Muscle of leg (tissue), 3 donors: ENCODE measurements at regions not wholly inside any gene's neighbourhood (a gene's known extent, or its start where the extent isn't known, plus 50 kb on each side); places are given as distances from the start of the nearest gene placed in this dataset.
A peak's percentile ranks its signal among the peaks of the same experiment; 100 is the strongest.
"Not testable (repeated sequence)": the region's sequence is repeated elsewhere in the genome, so short reads cannot be mapped to it uniquely, and the experiment has no call there.

Source experiments
- DNase-seq: peaks from one replicate; pipeline ENCODE4 v3.0.0; 2013
- H3K27ac ChIP-seq: one replicate; pipeline ENCODE4 v1.5.1; 2013; ENCODE audit warnings: mild to moderate bottlenecking, low read length, control low read depth
- H3K27me3 ChIP-seq: one replicate; pipeline ENCODE4 v1.6.1; 2013; ENCODE audit warnings: low read length; ENCODE audit not compliant: control insufficient read depth, insufficient read depth
- H3K36me3 ChIP-seq: one replicate; pipeline ENCODE4 v1.6.1; 2013; ENCODE audit warnings: low read length; ENCODE audit not compliant: control insufficient read depth, insufficient read depth
- H3K4me1 ChIP-seq: one replicate; pipeline ENCODE4 v1.6.1; 2013; ENCODE audit warnings: low read length; ENCODE audit not compliant: control insufficient read depth, insufficient read depth
- H3K4me3 ChIP-seq: one replicate; pipeline ENCODE4 v1.5.1; 2013; ENCODE audit warnings: low read length, control low read depth
- H3K9me3 ChIP-seq: replicated peaks from 2 replicates; pipeline ENCODE4 v1.6.1; 2013; ENCODE audit warnings: low read depth, low read length; ENCODE audit not compliant: control insufficient read depth
- WGBS: methylation state at CpG from one replicate; pipeline ENCODE4 v1.1.5; 2013; ENCODE audit warnings: missing lambda C conversion rate; ENCODE audit not compliant: insufficient coverage; 5-methylcytosine and 5-hydroxymethylcytosine counted together

DNA sequence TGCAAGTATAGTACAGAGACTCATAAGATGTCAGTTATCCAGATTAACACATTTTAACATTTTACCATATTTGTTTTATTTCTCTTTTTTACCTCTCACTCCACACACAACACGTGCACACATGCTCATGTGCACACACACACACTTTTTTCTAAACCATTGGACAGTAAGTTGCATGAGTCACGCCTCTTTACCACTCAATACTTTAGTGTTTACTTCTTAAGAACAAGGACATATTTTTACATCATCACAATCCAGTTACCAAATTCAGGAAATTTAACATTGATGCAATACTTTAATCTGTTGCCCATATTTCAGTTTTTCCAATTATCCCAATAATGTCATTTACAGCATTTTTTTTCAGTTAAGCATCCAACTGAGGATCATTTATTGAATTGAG is 109.0 kb downstream of the RIN2 start:
- H3K4me1 ChIP-seq, result peaks cover 3% of the 10 kb centered on the region
- no peak overlapping the region for H3K27ac ChIP-seq
- H3K36me3 ChIP-seq, result peaks cover 10% of the 10 kb centered on the region
- no peak overlapping the region for H3K4me3 ChIP-seq
- H3K9me3 ChIP-seq, result no peaks in the 10 kb centered on the region
- peak; percentile 42 for DNase-seq
- 81% methylated on average over 2 of the region's 2 CpGs for WGBS
- no peaks in the 10 kb centered on the region for H3K27me3 ChIP-seq

DNA sequence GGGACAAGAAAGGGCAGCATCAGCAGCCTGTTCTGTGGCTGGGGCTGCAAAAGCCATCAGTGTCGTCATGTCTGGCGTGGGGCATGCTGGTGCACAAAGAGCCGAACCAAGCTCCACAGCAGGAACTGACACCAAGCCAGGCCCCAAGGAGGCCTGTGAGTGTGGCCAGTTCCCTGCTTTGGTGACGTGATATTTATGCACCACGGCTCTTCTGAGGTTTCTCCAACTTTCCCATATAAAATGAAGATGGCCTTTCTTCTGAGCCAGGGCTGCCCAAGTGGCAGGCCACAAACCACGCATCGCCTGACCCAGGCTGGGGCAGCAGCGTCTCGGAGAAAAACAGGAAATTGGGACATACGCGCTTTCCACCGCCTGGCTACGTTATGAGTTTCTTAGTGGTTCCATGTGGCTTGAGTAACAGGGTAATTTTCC is 109.9 kb downstream of the RIN2 start:
- Histone ChIP-seq H3K27me3 (no peaks in the 10 kb centered on the region), H3K36me3 (peaks cover 13% of the 10 kb centered on the region), H3K4me3 (no peak overlapping the region), H3K4me1 (peaks cover 3% of the 10 kb centered on the region), H3K27ac (peak overlapping the region; percentile 65), H3K9me3 (no peaks in the 10 kb centered on the region)
- DNase-seq, result peak; percentile 88
- WGBS, result 41% methylated on average over 9 of the region's 13 CpGs

DNA sequence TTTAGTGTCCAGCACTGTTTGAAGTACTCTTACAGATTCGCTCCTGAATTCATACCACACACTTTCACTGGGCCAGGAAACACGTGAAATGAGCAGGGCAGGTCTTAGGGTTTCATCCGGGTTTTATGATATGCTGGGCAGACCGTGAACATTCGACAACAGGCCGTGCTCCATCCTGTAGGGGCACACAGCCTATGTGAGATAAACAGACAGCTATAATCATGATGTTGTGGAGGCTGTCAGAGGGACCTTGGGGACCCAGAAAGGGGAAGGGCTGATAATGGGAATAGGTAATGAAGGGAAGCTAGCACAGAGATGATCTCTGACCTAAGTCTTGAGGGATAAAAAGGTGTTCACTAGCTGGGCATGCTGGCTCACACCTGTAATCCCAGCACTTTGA is 110.4 kb downstream of the RIN2 start:
- Histone ChIP-seq H3K27ac (peak overlapping the region; percentile 65), H3K9me3 (no peaks in the 10 kb centered on the region), H3K36me3 (peaks cover 13% of the 10 kb centered on the region), H3K27me3 (no peaks in the 10 kb centered on the region), H3K4me1 (peaks cover 3% of the 10 kb centered on the region), H3K4me3 (no peak overlapping the region)
- DNase-seq, result no peak
- 30% methylated on average over 4 of the region's 6 CpGs for WGBS

DNA sequence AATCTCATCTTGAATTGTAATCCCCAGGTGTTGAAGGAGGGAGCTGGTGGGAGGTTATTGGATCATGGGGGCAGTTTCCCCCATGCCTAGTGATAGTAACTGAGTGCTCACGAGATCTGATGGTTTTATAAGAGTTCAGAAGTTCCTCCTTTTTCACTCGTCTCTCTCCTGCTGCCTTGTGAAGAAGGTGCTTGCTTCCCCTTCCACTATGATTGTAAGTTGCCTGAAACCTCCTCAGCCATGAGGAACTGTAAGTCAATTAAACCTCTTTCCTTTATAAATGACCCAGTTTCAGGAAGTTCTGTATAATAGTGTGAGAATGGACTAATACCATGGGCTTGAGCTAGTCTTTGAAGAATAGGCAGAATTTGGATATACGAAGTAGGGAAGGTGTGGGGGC is 113.9 kb downstream of the RIN2 start:
- no peak for DNase-seq
- H3K36me3 ChIP-seq, result peaks cover 13% of the 10 kb centered on the region
- no peak overlapping the region for H3K4me3 ChIP-seq
- H3K27me3 ChIP-seq, result no peaks in the 10 kb centered on the region
- H3K27ac ChIP-seq, result no peak overlapping the region
- peaks cover 7% of the 10 kb centered on the region for H3K4me1 ChIP-seq
- WGBS, result no CpG with 5 or more reads among the region's 3 CpGs
- H3K9me3 ChIP-seq, result peaks cover 5% of the 10 kb centered on the region

DNA sequence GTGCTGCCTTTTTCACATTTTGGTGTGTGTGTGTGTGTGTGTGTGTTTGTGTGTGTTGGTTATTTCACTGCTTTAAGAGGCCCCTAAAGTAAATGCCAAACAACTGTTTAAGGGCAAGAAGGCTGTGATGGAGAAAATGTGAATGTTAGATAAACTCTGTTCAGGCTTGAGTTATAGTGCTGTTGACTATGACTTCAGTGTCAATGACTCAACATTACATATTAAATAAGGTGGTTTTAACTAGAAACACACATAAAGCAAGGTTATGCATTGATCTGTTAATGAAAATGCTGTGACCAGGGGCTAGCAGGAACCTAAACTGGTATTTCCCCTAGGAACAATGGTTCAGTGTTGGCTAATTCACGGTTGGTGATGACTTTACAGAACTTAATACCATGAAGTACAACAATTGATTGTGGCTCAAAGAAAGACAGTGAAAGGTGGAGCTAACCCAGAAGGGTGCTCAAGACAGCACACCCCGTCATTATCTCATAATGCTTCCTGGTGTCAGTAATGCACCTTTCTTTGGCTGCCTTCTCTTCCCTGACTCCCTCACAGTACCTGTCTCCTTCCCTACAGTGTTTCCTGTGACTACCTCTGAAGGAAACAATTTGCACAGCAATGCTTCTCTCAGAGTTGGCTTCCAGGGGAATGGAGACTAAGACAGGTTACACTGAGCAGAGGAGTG is 116.1 kb downstream of the RIN2 start:
- peaks cover 4% of the 10 kb centered on the region for H3K4me1 ChIP-seq
- H3K27ac ChIP-seq, result no peak overlapping the region
- 100% methylated on average over 1 of the region's 2 CpGs for WGBS
- DNase-seq, result no peak
- H3K4me3 ChIP-seq, result no peak overlapping the region
- H3K27me3 ChIP-seq, result no peaks in the 10 kb centered on the region
- H3K9me3 ChIP-seq, result peaks cover 5% of the 10 kb centered on the region
- H3K36me3 ChIP-seq, result peaks cover 13% of the 10 kb centered on the region

DNA sequence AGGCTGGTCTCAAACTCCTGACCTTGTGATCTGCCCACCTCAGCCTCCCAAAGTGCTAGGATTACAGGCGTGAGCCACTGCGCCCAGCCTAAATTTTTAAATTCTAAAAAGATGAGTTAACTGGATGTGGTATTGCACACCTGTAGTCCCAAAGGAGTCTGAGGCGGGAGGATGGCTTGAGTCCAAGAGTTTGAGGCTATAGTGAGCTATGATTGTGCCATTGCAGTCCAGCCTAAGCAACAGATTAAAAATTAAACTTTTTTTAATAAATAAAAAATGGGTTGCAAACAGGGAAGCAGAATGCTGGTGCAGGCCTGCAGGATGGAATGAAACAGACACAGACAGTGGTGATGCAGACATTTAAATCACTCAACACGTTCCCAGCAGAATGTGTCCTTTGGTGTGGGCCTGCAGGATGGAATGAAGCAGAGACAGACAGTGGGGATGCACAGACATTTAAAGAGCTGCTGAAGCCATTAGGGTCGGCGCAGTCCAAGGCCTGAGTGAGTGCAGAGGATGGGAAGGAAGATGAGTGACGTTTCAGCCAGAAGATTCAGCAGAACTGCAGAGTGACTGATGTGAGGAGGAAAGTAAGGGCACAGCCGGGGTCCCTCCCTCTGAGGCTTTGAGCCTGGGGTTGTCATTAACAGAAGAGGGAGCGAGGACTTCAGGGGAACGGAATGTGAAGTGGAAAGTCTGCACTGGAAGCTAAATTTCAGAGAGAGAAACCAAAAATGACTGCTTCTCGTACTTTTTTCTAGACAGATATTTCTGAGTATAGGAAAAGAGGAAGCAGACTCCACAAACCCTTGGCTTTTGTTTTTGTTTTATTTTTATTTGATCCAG is 117.5 kb downstream of the RIN2 start:
- DNase-seq, result peak; percentile 92
- Histone ChIP-seq H3K36me3 (peaks cover 13% of the 10 kb centered on the region), H3K4me3 (no peak overlapping the region), H3K4me1 (peaks cover 4% of the 10 kb centered on the region), H3K9me3 (peaks cover 5% of the 10 kb centered on the region), H3K27me3 (no peaks in the 10 kb centered on the region), H3K27ac (peak overlapping the region; percentile 84)
- WGBS, result 16% methylated on average over 5 of the region's 11 CpGs

DNA sequence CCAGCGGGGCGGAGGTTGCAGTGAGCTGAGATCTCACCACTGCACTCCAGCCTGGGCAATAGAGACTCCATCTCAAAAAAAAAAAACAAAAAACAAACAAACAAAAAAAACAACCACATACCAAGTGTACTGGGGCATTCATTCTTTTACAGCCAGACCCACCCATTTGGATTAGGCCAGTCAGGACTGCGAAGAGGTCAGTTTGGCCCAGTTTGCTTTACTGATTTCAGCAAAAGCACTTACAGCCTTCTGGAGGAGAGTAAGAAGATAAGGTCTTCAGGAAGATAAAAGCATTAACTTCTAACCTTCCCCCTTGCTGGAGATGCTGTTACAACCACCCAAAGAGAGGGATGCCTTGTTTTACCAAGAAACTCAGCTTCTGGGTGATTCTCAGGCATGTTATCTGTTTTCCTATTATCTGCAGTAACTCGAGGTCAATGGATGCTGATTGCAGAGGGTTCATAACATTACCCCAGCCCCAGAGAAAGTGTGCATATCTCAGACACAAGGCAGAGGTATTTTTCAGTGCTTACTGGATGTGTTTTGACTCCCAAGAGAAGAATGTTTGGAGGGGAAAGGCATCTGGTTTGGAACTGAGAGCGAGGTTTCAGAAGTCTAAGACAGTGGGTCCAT is 118.9 kb downstream of the RIN2 start:
- H3K4me3 ChIP-seq, result no peak overlapping the region
- no peak for DNase-seq
- H3K4me1 ChIP-seq, result peaks cover 4% of the 10 kb centered on the region
- peaks cover 4% of the 10 kb centered on the region for H3K36me3 ChIP-seq
- H3K9me3 ChIP-seq, result peaks cover 5% of the 10 kb centered on the region
- WGBS, result 39% methylated on average over 2 of the region's 5 CpGs
- H3K27me3 ChIP-seq, result no peaks in the 10 kb centered on the region
- peak overlapping the region; percentile 36 for H3K27ac ChIP-seq

DNA sequence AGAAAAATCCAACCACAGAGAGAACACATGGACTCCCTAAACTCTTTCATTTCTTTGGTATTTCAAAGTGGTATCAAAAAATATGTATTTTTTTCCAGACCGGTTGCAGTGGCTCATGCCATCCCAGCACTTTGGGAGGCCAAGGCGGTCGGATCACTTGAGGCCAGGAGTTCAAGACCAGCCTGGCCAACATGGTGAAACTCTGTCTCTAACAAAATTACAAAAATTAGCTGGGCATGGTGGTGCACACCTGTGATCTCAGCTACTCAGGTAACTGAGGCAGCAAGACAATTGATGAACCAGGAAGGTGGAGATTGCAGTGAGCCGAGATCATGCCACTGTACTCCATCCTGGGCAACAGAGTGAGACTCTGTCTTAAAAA is 121.8 kb downstream of the RIN2 start:
- not testable (repeated sequence) for H3K9me3 ChIP-seq, H3K27me3 ChIP-seq, H3K36me3 ChIP-seq, DNase-seq, H3K4me1 ChIP-seq, H3K27ac ChIP-seq, H3K4me3 ChIP-seq
- 87% methylated on average over 3 of the region's 4 CpGs for WGBS

DNA sequence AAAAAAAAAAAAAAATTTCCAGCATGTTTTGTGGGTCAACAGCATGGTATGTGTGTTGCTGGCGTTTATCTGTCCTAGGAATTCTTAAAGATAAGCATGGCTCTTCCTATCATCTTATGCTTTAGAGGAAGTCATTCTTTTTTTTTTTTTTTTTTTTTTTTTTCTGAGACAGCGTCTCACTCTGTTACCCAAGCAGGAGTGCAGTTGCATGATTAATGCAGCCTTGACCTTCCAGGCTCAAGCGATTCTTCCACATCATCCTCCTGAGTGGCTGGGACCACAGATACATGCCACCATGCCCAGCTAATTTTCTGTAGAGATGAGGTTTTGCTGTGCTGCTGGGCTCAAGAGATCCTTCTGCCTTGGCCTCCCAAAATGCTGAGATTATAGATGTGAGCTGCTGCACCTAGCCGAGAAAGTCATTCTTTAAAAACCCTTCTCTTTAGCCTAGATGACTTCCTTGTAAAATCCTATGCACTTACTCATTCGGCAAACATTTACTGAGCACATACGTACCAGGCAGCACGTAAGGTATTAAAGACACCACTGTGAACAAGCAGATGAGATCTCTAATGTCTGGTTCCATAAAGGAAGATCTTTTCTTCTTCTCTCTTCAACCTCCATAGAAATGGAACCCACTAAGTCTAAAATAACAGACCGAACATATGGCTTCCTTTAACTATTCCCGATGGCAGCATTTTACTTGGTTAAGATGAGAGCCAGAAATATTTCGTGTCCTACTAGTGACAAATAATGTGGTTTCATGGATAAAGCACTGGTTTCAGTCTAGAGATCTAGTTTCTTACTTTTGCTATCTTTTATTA is 122.4 kb downstream of the RIN2 start:
- DNase-seq, result no peak
- H3K4me3 ChIP-seq, result no peak overlapping the region
- H3K27ac ChIP-seq, result no peak overlapping the region
- no peaks in the 10 kb centered on the region for H3K9me3 ChIP-seq
- H3K36me3 ChIP-seq, result no peaks in the 10 kb centered on the region
- peaks cover 2% of the 10 kb centered on the region for H3K4me1 ChIP-seq
- whole genome bisulfite sequencing, result 90% methylated on average over 2 of the region's 10 CpGs
- H3K27me3 ChIP-seq, result no peaks in the 10 kb centered on the region
